GM04503 (cell line): ENCODE measurements at regions not wholly inside any gene's neighbourhood (a gene's known extent, or its start where the extent isn't known, plus 50 kb on each side); places are given as distances from the start of the nearest gene placed in this dataset.

ENCODE experiments used
- DNase-seq: peaks from one replicate; pipeline ENCODE4 v3.0.0-alpha.2; 2012; ENCODE audit warnings: low read depth

DNA sequence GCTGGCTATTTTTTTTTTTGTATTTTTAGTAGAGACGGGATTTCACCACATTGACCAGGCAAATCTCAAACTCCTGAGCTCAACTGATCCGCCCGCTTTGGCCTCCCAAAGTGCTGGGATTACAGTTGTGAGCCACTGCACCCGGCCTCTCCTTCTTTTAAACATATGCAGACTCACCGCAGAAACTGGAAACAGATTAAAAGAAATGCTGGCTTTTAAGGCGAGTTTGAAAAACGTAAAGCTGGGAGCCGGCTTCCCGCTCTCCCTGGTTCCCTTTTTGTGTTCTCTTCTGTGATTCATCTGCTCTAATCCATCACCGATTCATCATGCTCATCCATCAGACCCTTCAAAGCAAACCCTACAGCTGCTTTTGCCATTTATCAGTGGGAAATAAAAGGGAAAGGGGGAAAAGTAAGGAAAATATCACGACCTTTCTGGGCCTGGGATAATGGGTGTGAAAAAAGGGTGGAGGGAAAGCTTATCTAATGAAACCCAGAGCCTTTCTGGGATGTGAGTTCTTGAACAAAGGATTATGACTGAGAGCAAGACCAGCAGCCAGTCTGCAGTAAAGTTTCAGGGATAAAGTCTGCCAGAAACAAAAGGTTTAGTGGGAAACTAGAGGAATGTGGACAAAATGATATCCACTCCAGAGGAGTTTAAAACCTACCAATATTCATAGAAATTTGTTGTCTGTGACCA, 92.3 kb upstream of the LRIG1 start:
- no peak for DNase-seq

- peak; percentile 8 for DNase-seq
These were observed 93.2 kb upstream of the LRIG1 start for GRCh38 chr3:66593978-66594377.

DNA sequence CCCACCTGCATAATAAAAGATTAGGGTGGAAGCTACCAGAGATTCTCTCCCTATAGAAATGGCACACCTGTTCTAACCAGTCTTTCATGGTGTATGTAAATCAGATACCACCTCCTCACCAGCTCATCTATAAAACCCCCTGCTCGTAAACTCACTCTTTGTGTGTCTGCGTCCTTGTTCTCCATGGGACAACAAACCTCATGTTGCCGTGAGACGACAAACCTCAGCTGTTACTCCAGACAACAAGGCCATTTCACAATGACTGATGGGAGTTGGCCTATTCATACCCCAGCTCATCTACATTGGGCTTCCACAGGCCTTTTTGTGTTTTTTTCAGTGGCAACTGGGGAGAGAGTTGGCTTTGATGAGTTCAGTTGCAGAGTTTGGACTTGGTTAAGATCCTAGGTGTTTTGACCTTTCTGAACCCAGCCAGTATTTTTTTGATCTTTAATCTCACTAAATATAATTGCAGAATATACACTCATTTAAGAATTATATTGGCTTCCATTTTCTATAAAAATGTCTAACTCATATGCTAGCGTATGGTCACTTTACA, 96.6 kb upstream of the LRIG1 start:
- no peak for DNase-seq

- no peak for DNase-seq
These were observed 97.3 kb upstream of the LRIG1 start for GRCh38 chr3:66598168-66598567.

DNA sequence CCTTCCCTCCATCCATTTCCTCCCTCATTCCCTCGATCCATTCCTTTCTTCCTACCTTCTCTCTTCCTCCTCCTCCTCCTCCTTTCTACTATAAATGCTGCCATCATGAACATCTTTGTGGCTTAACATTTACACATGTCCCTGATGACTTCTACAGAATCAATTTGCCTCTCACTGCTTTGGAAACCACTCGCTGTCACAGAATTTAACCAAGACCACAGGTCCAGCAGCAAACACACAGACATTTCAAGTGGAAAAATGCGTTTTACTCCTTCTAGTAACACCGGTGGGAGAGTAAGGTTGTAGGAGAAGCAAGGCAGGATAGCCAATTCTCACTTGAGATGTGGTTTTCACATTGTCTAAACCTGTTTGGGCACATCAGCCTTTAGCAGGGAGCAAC, 101.4 kb upstream of the LRIG1 start:
- no peak for DNase-seq

DNA sequence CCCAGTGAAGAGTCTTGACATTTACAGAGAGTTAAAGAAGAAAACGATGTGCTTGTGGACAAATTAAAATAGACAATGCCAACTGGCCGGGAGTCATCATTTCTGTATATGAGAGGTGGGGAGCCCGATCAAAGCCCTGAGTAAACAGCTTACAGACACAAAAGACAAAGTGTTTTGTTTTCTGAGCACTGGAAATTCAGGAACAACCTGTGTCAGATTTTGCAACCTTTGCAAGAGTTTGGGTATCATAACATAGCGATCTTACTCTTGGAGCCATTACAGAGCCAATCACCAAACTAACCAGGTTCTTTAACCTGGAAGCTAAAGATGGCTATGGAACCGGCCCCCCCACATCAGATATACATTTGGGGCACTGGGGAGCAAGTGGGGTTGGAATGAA, 101.9 kb upstream of the LRIG1 start:
- no peak for DNase-seq

DNA sequence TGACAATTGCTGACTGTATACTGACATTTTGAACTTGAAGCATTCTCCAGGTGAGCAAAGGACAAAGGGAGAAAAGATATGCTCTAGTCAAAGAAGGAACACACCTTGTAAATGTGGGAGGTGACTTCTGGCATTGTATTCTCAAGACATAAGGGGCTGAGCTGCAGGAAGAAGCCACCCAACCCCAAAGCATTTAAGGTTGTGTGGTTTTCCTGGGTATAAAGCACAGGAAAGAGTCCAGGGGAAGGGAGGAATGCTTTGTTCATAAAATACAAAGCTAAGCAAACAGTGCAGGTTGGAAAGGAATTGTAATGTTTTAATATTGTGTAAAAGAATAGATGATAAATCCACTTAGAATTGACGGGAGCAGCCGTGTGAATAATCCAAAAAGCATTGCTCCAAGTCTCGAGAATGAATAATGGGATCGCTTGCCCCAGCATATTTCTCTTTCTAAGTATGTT, 102.4 kb upstream of the LRIG1 start:
- DNase-seq, result no peak

DNA sequence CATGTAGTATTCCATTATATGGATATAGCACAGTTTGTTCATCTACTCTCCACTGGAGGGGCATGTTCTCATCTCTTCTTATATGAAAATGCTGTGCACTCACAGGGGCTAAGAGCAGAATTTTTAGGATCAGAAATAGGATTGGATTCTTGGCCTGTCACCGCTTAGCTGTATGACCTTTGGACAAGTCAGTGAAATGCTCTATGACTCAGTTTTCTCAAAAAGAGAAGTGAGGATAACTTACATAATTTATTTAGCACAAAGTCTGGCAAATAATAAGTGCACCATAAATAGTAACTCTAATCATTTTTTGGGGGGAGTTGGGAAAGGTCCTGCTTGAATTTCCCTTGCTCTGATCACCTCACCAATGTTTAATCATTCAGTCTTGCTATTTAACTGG, 103.7 kb upstream of the LRIG1 start:
- DNase-seq, result no peak

GRCh38 chr3:66606126-66606525, 105.3 kb upstream of the LRIG1 start:
- DNase-seq, result no peak

DNA sequence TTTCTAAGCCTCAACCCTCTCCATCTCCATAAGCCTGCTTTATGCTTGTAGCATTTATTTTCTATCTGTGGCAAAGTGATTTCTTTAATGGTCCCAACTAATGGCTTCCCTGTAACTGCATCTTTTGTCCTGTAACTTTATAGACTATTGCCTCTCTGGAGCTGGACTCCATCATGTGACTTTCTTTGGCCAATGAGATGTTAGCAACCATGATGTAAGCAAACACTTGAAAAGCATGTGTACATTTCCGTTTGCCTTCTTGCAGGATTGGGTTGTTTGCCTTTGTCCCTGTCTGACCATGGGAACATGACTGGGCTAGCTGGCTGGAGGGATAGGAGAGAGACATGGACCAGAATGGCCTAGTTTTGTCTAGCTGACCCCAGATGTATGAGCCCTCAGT, 106.0 kb upstream of the LRIG1 start:
- DNase-seq, result no peak

DNA sequence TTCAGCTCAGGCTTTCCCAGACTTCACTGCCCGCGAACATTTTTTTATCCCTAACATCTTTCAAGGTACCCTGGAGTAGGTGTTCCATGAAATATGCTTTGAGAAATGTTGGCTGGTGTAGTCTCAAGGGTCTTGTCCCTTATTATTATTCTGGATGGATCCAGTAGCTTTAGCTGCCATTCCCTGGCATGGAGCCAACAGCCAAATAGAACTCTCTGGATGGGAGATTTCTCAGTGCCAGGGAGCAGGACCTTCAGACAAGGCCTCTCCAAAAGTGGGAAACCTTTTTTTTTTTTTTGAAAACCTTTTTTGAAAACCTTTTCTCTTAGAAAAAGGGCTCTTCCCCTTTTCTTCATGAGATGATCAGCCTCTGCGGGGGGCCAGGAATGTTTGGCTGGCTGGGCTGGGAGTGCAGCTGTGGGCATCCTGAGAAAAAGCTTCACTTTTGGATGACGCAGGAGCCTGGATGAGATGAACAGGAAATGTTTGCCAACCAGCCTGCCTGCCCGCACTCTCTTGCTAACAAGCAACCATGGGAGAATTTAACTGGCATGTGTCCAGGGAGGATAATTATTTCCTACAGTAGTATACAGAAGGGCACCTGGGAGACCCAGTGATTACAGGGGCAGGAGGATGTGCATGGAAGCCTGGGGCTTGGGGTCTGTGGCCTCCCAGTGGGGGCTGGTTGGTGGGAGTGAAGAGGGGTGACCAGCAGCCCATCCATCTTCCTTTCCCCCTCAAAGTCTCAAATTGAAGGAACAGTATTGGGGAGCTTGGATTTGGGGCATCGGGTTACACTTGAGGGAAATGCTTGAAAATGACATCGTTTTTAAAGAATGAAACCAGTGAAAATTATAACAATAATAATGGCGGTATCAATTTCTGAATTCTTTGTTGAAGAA, 109.1 kb upstream of the LRIG1 start:
- DNase-seq, result no peak

DNA sequence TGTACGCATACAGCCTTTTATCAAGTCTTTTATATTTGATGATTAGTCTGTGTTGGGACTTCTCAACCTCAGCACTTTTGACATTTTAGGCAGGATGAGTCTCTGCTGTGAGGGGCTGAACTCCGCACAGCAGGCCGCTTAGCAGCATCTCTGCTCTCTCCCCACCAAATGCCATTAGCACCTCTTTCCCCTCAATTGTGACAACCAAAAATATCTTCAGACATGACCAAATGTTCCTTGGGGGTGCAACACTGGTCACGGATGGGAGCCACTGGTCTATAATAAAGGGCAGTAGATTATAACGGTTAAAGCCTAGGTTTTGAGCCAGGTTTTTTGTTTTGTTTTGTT, 109.7 kb upstream of the LRIG1 start:
- DNase-seq, result no peak

- no peak for DNase-seq
These were observed 115.0 kb upstream of the LRIG1 start for GRCh38 chr3:66615643-66616301.

DNA sequence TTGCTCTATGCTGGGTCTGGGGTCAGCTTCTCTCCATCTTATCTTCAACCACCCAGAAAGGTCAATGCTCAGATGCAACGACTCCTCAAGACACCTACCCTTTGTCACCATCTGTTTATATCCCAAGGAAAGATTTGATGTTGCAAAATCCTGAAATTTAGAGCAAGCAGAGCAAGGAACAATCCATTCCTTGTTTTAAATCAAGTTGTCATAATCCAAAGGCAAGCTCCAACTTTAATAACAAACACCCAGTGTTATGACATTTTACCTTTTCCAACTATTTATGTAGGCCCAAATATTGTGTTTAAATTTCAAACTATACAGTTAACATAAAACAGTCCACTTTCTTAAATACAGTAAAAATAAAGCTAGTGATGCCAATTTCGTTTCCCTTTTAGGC, 116.5 kb upstream of the LRIG1 start:
- DNase-seq, result no peak

DNA sequence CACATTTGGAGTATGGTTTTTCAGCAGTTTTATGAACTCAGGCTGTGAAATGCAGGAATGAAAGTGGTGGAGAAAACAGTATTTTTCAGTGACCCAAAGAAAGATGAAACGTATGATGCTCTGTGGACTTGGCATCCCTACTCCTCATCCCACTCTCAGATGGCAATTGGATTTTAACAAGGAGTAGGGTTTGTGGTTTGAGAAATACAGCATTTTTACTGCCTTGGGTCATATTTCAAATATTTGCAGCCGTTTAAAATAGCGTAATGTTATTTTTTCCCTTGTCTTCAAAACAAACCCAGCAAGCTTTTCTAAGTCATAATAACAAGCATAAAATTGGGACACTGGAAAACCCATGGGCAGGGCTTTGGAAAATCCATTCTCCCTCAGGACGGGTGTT, 117.2 kb upstream of the LRIG1 start:
- DNase-seq, result peak; percentile 30

- no peak for DNase-seq
These were observed 119.5 kb upstream of the LRIG1 start for GRCh38 chr3:66620296-66620695.

DNA sequence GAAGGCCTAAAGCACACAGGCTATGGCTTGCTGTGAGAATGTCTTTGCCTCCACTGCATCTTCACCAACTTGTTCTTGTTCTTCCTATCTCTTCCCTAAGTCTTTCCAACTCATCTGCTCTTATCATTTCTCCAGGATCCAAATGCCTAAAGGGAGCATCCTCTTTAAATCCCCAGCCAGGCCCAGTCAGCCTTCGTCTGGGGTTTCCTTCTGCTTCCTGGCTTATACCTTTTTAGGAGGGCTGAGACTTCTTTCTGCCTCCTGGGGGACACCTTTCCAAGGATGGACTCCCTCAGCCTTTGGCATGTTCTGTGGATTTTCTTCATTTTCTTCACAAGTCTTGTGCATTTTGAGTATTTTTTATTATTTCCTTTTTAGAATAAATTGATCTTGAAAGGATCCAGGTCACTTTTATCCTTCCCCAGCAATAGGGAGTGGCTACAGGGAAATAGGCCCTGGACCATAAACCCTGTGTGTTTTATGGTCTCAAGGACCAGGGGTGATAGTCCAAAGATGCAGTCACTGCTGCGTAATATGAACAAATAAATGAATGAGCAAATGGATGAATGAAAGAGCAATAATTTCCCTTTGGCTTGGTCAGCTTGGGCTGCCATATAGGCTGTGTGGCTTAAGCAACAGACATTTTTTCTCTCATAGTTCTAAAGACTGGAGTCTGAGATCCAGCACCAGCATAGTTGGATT, 122.1 kb upstream of the LRIG1 start:
- no peak for DNase-seq

DNA sequence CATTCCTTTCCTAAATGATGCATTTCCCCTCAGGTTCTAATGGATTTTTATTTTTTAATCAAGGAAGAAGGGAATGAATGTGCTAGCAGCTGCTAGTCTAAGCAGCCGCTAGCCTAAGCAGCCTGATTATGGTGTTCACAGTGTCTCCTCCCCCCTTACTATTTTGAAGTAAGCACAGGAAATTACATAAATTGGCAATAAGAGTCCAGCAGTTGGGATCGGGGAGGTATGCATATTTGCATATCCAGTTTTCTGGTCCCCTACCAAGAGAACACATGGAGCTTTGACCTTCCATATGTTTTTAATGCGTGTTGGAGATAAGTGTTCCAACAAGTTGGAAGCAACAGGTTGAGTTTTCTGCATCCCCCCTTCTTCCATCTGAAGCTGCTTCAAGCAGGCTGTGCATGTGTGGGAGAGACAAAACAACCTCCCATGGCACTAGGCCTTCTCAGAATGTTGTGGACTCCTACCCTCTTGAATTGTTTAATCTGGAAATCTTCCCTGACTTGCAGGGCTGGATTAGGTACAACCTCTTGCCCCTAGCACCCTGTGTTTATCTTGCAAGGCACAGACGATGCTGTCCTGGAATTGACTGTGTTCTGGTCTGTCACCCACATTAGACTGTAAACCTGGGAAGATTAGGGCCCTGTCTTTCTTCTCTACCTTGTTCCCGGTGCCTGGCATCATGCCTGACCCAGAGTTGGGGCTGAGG, 124.8 kb upstream of the LRIG1 start:
- DNase-seq, result no peak

GRCh38 chr3:66629150-66629981, 128.5 kb upstream of the LRIG1 start:
- DNase-seq, result no peak

DNA sequence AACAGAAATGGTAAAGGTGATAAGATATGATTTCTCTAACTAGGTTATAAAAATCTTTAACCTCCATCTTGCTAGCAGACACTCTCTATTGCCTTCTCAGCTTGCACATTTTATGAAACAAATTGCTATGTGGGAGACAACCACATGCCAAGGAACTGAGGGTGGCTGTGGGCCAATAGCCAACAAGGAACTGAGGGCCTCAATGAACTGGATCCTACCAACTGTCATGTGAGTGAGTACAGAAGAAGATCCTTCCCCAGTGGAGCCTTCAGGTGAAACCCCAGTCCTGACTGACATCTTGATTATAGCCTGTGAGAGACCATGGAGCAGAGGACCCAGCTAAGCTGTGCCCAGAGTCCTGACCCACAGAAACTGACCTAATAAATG, 129.2 kb upstream of the LRIG1 start:
- no peak for DNase-seq
